Activated CD4-positive, alpha-beta memory T cell treated with anti-CD3 and anti-CD28 coated beads, Interleukin-2, amount 10 ng/mL, durations not matched to agents 7 days and 5 days (primary cell): ENCODE measurements at regions not wholly inside any gene's neighbourhood (a gene's known extent, or its start where the extent isn't known, plus 50 kb on each side); places are given as distances from the start of the nearest gene placed in this dataset.

Experiments used
- CTCF ChIA-PET: fragments of 350-600 bp; sonication (Branson Sonifier 250); formaldehyde crosslinking; loops from one replicate; lab custom pipeline; 2021; ENCODE audit warnings: antibody characterized with exemption, inconsistent platforms; lab: Charles Lee
- POLR2A ChIA-PET: fragments of 350-600 bp; sonication (Branson Sonifier 250); formaldehyde crosslinking; loops from one replicate; lab custom pipeline; 2021; ENCODE audit warnings: antibody characterized with exemption; lab: Charles Lee
- DNase-seq: peaks from one replicate; pipeline ENCODE4 v3.0.0-alpha.2; 2020
- H3K27ac Mint-ChIP-seq: one replicate; pipeline ENCODE4 v1.8.0; 2021; ENCODE audit warnings: mild to moderate bottlenecking, mixed read lengths
- H3K27me3 Mint-ChIP-seq: one replicate; pipeline ENCODE4 v1.8.0; 2021; ENCODE audit warnings: mixed read lengths
- H3K36me3 Mint-ChIP-seq: one replicate; pipeline ENCODE4 v1.8.0; 2021; ENCODE audit warnings: low read depth, mixed read lengths
- H3K4me1 Mint-ChIP-seq: one replicate; pipeline ENCODE4 v1.8.0; 2021; ENCODE audit warnings: mixed read lengths
- H3K4me3 Mint-ChIP-seq: one replicate; pipeline ENCODE4 v1.8.0; 2021; ENCODE audit warnings: mild to moderate bottlenecking, mixed read lengths
- H3K9me3 Mint-ChIP-seq: one replicate; pipeline ENCODE4 v1.8.0; 2021; ENCODE audit warnings: mixed read lengths

- CTCF ChIA-PET: no interaction called here
- H3K4me3 Mint-ChIP-seq: no peak overlapping the region
- H3K27ac Mint-ChIP-seq: no peak overlapping the region
- POLR2A ChIA-PET: no interaction called here
- no peaks in the 10 kb centered on the region for H3K4me1 Mint-ChIP-seq
- no peaks in the 10 kb centered on the region for H3K9me3 Mint-ChIP-seq
- no peaks in the 10 kb centered on the region for H3K27me3 Mint-ChIP-seq
- DNase-seq: no peak
- H3K36me3 Mint-ChIP-seq: no peaks in the 10 kb centered on the region
Observed at GRCh38 chr18:60962625-60963024, 370.6 kb upstream of the CDH20 start.

GRCh38 chr18:60965856-60966255, 367.4 kb upstream of the CDH20 start:
- no peaks in the 10 kb centered on the region for H3K27me3 Mint-ChIP-seq
- H3K9me3 Mint-ChIP-seq: no peaks in the 10 kb centered on the region
- H3K4me1 Mint-ChIP-seq: no peaks in the 10 kb centered on the region
- no peak overlapping the region for H3K4me3 Mint-ChIP-seq
- no peak for DNase-seq
- H3K36me3 Mint-ChIP-seq: no peaks in the 10 kb centered on the region
- CTCF ChIA-PET: no interaction called here
- no peak overlapping the region for H3K27ac Mint-ChIP-seq
- POLR2A ChIA-PET: no interaction called here

GRCh38 chr18:60966876-60967275, 366.4 kb upstream of the CDH20 start:
- no peaks in the 10 kb centered on the region for H3K4me1 Mint-ChIP-seq
- CTCF ChIA-PET: no interaction called here
- no peaks in the 10 kb centered on the region for H3K27me3 Mint-ChIP-seq

GRCh38 chr18:60975420-60975819, 357.8 kb upstream of the CDH20 start:
- H3K4me3 Mint-ChIP-seq: no peak overlapping the region
- no peak for DNase-seq
- H3K9me3 Mint-ChIP-seq: peaks cover 1% of the 10 kb centered on the region
- POLR2A ChIA-PET: no interaction called here
- CTCF ChIA-PET: no interaction called here
- no peaks in the 10 kb centered on the region for H3K36me3 Mint-ChIP-seq
- no peaks in the 10 kb centered on the region for H3K4me1 Mint-ChIP-seq
- H3K27me3 Mint-ChIP-seq: no peaks in the 10 kb centered on the region
- no peak overlapping the region for H3K27ac Mint-ChIP-seq

More at GRCh38 chr18:60966876-60967275, 366.4 kb upstream of the CDH20 start:
- no peak for DNase-seq
- Mint-ChIP-seq H3K36me3 (no peaks in the 10 kb centered on the region), H3K27ac (no peak overlapping the region), H3K4me3 (no peak overlapping the region), H3K9me3 (no peaks in the 10 kb centered on the region)
- POLR2A ChIA-PET: no interaction called here

- CTCF ChIA-PET: no interaction called here
- peaks cover 1% of the 10 kb centered on the region for H3K9me3 Mint-ChIP-seq
- POLR2A ChIA-PET: no interaction called here
- no peak for DNase-seq
- H3K36me3 Mint-ChIP-seq: no peaks in the 10 kb centered on the region
- H3K27me3 Mint-ChIP-seq: no peaks in the 10 kb centered on the region
- H3K4me1 Mint-ChIP-seq: no peaks in the 10 kb centered on the region
- no peak overlapping the region for H3K27ac Mint-ChIP-seq
- no peak overlapping the region for H3K4me3 Mint-ChIP-seq
Observed at GRCh38 chr18:60976976-60977375, 356.3 kb upstream of the CDH20 start.

GRCh38 chr18:60978338-60978737, 354.9 kb upstream of the CDH20 start:
- Mint-ChIP-seq H3K9me3 (peaks cover 1% of the 10 kb centered on the region), H3K27ac (no peak overlapping the region), H3K27me3 (no peaks in the 10 kb centered on the region), H3K36me3 (no peaks in the 10 kb centered on the region), H3K4me3 (no peak overlapping the region), H3K4me1 (no peaks in the 10 kb centered on the region)
- CTCF ChIA-PET: no interaction called here
- POLR2A ChIA-PET: no interaction called here
- DNase-seq: no peak

- H3K27me3 Mint-ChIP-seq: no peaks in the 10 kb centered on the region
- peaks cover 1% of the 10 kb centered on the region for H3K9me3 Mint-ChIP-seq
- no peak for DNase-seq
- ChIA-PET POLR2A (no interaction called here), CTCF (no interaction called here)
- no peaks in the 10 kb centered on the region for H3K36me3 Mint-ChIP-seq
- H3K27ac Mint-ChIP-seq: no peak overlapping the region
- H3K4me3 Mint-ChIP-seq: no peak overlapping the region
- H3K4me1 Mint-ChIP-seq: no peaks in the 10 kb centered on the region
Observed at GRCh38 chr18:60980422-60981005, 352.7 kb upstream of the CDH20 start.

GRCh38 chr18:60981682-60982328, 351.4 kb upstream of the CDH20 start:
- Mint-ChIP-seq H3K36me3 (no peaks in the 10 kb centered on the region), H3K4me3 (no peak overlapping the region), H3K4me1 (no peaks in the 10 kb centered on the region), H3K9me3 (peaks cover 5% of the 10 kb centered on the region), H3K27me3 (no peaks in the 10 kb centered on the region), H3K27ac (no peak overlapping the region)
- DNase-seq: no peak
- ChIA-PET CTCF (no interaction called here), POLR2A (no interaction called here)

- Mint-ChIP-seq H3K27me3 (no peaks in the 10 kb centered on the region), H3K36me3 (no peaks in the 10 kb centered on the region), H3K27ac (no peak overlapping the region), H3K4me1 (no peaks in the 10 kb centered on the region), H3K9me3 (peaks cover 7% of the 10 kb centered on the region), H3K4me3 (no peak overlapping the region)
- ChIA-PET POLR2A (no interaction called here), CTCF (no interaction called here)
- DNase-seq: no peak
Observed at GRCh38 chr18:60982329-60982695, 350.9 kb upstream of the CDH20 start.

- Mint-ChIP-seq H3K27ac (no peak overlapping the region), H3K36me3 (no peaks in the 10 kb centered on the region), H3K27me3 (no peaks in the 10 kb centered on the region), H3K9me3 (peaks cover 7% of the 10 kb centered on the region), H3K4me3 (no peak overlapping the region), H3K4me1 (no peaks in the 10 kb centered on the region)
- no peak for DNase-seq
- POLR2A ChIA-PET: no interaction called here
- CTCF ChIA-PET: no interaction called here
Observed at GRCh38 chr18:60982928-60983327, 350.3 kb upstream of the CDH20 start.

GRCh38 chr18:60984510-60984909, 348.7 kb upstream of the CDH20 start:
- CTCF ChIA-PET: no interaction called here
- Mint-ChIP-seq H3K27ac (no peak overlapping the region), H3K4me1 (no peaks in the 10 kb centered on the region), H3K4me3 (no peak overlapping the region), H3K9me3 (peaks cover 6% of the 10 kb centered on the region), H3K36me3 (no peaks in the 10 kb centered on the region), H3K27me3 (no peaks in the 10 kb centered on the region)
- no peak for DNase-seq
- POLR2A ChIA-PET: no interaction called here

- Mint-ChIP-seq H3K27ac (no peak overlapping the region), H3K27me3 (no peaks in the 10 kb centered on the region), H3K36me3 (no peaks in the 10 kb centered on the region), H3K4me1 (no peaks in the 10 kb centered on the region), H3K4me3 (no peak overlapping the region), H3K9me3 (peaks cover 11% of the 10 kb centered on the region)
- POLR2A ChIA-PET: no interaction called here
- CTCF ChIA-PET: no interaction called here
- DNase-seq: no peak
Observed at GRCh38 chr18:60987963-60988362, 345.3 kb upstream of the CDH20 start.

GRCh38 chr18:60996326-60996725, 336.9 kb upstream of the CDH20 start:
- Mint-ChIP-seq H3K9me3 (peaks cover 10% of the 10 kb centered on the region), H3K4me1 (no peaks in the 10 kb centered on the region), H3K27me3 (no peaks in the 10 kb centered on the region), H3K27ac (no peak overlapping the region), H3K36me3 (no peaks in the 10 kb centered on the region), H3K4me3 (no peak overlapping the region)
- POLR2A ChIA-PET: no interaction called here
- no peak for DNase-seq
- CTCF ChIA-PET: no interaction called here

GRCh38 chr18:60996822-60997221, 336.4 kb upstream of the CDH20 start:
- H3K27ac Mint-ChIP-seq: no peak overlapping the region
- H3K9me3 Mint-ChIP-seq: peaks cover 10% of the 10 kb centered on the region
- ChIA-PET CTCF (no interaction called here), POLR2A (no interaction called here)
- H3K4me1 Mint-ChIP-seq: no peaks in the 10 kb centered on the region
- H3K27me3 Mint-ChIP-seq: no peaks in the 10 kb centered on the region
- no peaks in the 10 kb centered on the region for H3K36me3 Mint-ChIP-seq
- no peak for DNase-seq
- no peak overlapping the region for H3K4me3 Mint-ChIP-seq
